Right lobe of liver (tissue), 6 donors: ENCODE measurements at regions not wholly inside any gene's neighbourhood (a gene's known extent, or its start where the extent isn't known, plus 50 kb on each side); places are given as distances from the start of the nearest gene placed in this dataset.

ENCODE experiments used
- ATAC-seq, 4 donors: fragments of 200-7000 bp; cut with Tn5 transposase; one replicate each; pipeline ENCODE4 v1.9.1; 2020; ENCODE audit warnings: mild to moderate bottlenecking in 4 of 4, moderate library complexity in 4 of 4
- DNase-seq, 3 donors: peaks; one replicate each; pipeline ENCODE4 v3.0.0-alpha.2; 2020
- H3K27ac ChIP-seq, 3 donors: fragments of 200-600 bp; one replicate each; pipeline ENCODE4 v1.8.0; 2022
- H3K27me3 ChIP-seq, 2 donors: fragments of 200-600 bp; one replicate each; pipeline ENCODE4 v1.8.0; 2022
- H3K36me3 ChIP-seq, 4 donors: fragments of 200-600 bp; sonication (generic) in 1 of 4; one replicate each; pipeline versions ENCODE4 v1.5.1 to v1.8.0; 2017 to 2022; ENCODE audit warnings: control low read depth in 1 of 4
- H3K4me1 ChIP-seq, 4 donors: fragments of 200-600 bp; sonication (generic) in 1 of 4; one replicate each; pipeline versions ENCODE4 v1.5.1 to v1.8.0; 2017 to 2022; ENCODE audit warnings: control low read depth in 1 of 4
- H3K4me3 ChIP-seq, 3 donors: fragments of 200-600 bp; one replicate each; pipeline ENCODE4 v1.8.0; 2022
- H3K9me3 ChIP-seq, 4 donors: fragments of 200-600 bp; sonication (generic) in 1 of 4; one replicate each; pipeline versions ENCODE4 v1.5.1 to v1.8.0; 2017 to 2022; ENCODE audit warnings: control low read depth in 1 of 4
- POLR2A ChIP-seq: fragments of 450-650 bp; IDR thresholded peaks from one replicate; pipeline ENCODE4 v1.6.1; 2017; ENCODE audit warnings: antibody characterized with exemption, mild to moderate bottlenecking
- WGBS: methylation state at CpG from one replicate; pipeline ENCODE4 v1.1.6; 2018; ENCODE audit warnings: low coverage, low lambda C conversion rate; ENCODE audit not compliant: insufficient coverage; ENCODE audit errors: missing lambda C conversion rate; 5-methylcytosine and 5-hydroxymethylcytosine counted together
- intact Hi-C, 2 donors: fragments of 100-400 bp; cut with DNase I; formaldehyde crosslinking; loops; one replicate each; pipeline versions ENCODE4 v1.11.2 to v1.14.1; 2022
- TF ChIP-seq, protein P1 (sequence below), 4 donors: fragments of 200-600 bp in 3 of 4; fragments of 450-650 bp in 1 of 4; IDR thresholded peaks; one replicate each; pipeline versions ENCODE4 v1.5.1 to v1.8.0; 2016 to 2022; ENCODE audit warnings: antibody characterized with exemption in 4 of 4, mild to moderate bottlenecking in 2 of 4
- donor health status: DM: no; HTN: yes; CAD: no.
- donor health status: DM: no; HTN: no; CAD: no.
- donor health status: DM: no; HTN: no; CAD: no.
- donor health status: DM: no; HTN: yes; CAD: no.
- donor health status: DM: no; HTN: yes; CAD: no.

- ATAC-seq (no peak), DNase-seq (no peak)
- no peak overlapping the region for H3K27ac ChIP-seq
- 65% methylated on average over 3 of the region's 3 CpGs for WGBS
- H3K4me3 ChIP-seq, result no peak overlapping the region
- no peaks in the 10 kb centered on the region for H3K9me3 ChIP-seq
- no peaks in the 10 kb centered on the region for H3K27me3 ChIP-seq
- TF ChIP-seq, protein P1, sequence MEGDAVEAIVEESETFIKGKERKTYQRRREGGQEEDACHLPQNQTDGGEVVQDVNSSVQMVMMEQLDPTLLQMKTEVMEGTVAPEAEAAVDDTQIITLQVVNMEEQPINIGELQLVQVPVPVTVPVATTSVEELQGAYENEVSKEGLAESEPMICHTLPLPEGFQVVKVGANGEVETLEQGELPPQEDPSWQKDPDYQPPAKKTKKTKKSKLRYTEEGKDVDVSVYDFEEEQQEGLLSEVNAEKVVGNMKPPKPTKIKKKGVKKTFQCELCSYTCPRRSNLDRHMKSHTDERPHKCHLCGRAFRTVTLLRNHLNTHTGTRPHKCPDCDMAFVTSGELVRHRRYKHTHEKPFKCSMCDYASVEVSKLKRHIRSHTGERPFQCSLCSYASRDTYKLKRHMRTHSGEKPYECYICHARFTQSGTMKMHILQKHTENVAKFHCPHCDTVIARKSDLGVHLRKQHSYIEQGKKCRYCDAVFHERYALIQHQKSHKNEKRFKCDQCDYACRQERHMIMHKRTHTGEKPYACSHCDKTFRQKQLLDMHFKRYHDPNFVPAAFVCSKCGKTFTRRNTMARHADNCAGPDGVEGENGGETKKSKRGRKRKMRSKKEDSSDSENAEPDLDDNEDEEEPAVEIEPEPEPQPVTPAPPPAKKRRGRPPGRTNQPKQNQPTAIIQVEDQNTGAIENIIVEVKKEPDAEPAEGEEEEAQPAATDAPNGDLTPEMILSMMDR (IDR thresholded peaks at IDR 0.05), result no peak
- no peak for TF ChIP-seq POLR2A
- H3K36me3 ChIP-seq, result no peaks in the 10 kb centered on the region
- H3K4me1 ChIP-seq, result no peaks in the 10 kb centered on the region
- intact Hi-C loops, result no loop called here
Measured at GRCh38 chr20:12955611-12956010, 53.2 kb upstream of the SPTLC3 start.

DNA sequence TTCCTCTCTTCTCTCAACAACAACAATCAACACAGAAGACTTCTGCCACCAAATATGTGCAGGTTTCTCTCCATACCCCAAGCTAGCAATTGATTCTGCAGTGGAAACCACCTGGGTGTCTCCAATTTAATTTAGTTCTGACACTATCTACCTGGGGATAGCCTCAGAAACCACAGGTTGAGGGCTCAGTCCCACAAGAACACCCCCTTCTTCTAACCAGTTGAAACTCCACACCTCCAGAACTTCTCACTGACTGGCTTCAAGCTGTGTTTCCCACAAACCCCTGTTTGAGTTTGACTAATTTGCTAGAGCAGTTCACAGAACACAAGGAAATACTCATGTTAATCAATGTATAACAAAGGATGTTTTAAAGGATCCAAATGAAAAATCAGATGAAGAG is 52.5 kb upstream of the SPTLC3 start:
- no peak for TF ChIP-seq POLR2A
- TF ChIP-seq, protein P1 (IDR thresholded peaks at IDR 0.05), result no peak
- intact Hi-C loops, result no loop called here
- no peak overlapping the region for H3K27ac ChIP-seq

DNA sequence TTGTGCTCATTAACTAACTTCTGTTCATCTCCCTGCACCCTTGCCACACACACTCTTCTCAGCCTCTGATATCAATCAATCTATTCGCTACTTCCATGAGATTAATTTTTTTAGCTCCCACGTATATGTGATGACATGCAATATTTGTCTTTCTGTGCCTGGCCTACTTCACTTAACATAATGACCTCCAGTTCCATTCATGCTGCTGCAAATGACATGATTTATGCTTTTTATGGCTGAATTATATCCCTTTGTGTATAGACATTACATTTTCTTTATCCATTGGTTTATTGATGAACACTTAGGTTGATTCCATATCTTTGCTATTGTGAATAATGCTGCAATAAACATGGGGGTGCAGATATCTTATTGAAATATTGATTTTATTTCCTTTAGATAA is 50.8 kb upstream of the SPTLC3 start:
- H3K27me3 ChIP-seq, result no peaks in the 10 kb centered on the region
- no peak for ATAC-seq
- H3K4me3 ChIP-seq, result no peak overlapping the region
- no peaks in the 10 kb centered on the region for H3K36me3 ChIP-seq
- intact Hi-C loops, result no loop called here
- TF ChIP-seq, protein P1 (IDR thresholded peaks at IDR 0.05), result no peak
- no peak for TF ChIP-seq POLR2A
- DNase-seq, result no peak
- H3K27ac ChIP-seq, result no peak overlapping the region
- no peaks in the 10 kb centered on the region for H3K9me3 ChIP-seq
- WGBS, result 45% methylated on average over 2 of the region's 2 CpGs
- H3K4me1 ChIP-seq, result no peaks in the 10 kb centered on the region

More for the DNA sequence above, 52.5 kb upstream of the SPTLC3 start:
- no peaks in the 10 kb centered on the region for H3K9me3 ChIP-seq
- H3K4me1 ChIP-seq, result no peaks in the 10 kb centered on the region
- DNase-seq, result no peak
- no peaks in the 10 kb centered on the region for H3K27me3 ChIP-seq
- ATAC-seq, result no peak
- no peak overlapping the region for H3K4me3 ChIP-seq
- H3K36me3 ChIP-seq, result no peaks in the 10 kb centered on the region
